Myocyte (in vitro differentiated cells): ENCODE measurements at regions not wholly inside any gene's neighbourhood (a gene's known extent, or its start where the extent isn't known, plus 50 kb on each side); places are given as distances from the start of the nearest gene placed in this dataset.

Experiments
- DNase-seq: peaks from one replicate; pipeline ENCODE4 v3.0.0-alpha.2; 2012; ENCODE audit warnings: low read depth

GRCh38 chr22:49188591-49188990 is 639.1 kb downstream of the BRD1 start:
- no peak for DNase-seq

GRCh38 chr22:49188091-49188490 is 639.6 kb downstream of the BRD1 start:
- DNase-seq: no peak

- DNase-seq: no peak
Observed at GRCh38 chr22:49186762-49187161, 640.9 kb downstream of the BRD1 start.

- DNase-seq: no peak
Observed at GRCh38 chr22:49186293-49186692, 641.4 kb downstream of the BRD1 start.

- DNase-seq: no peak
Observed at GRCh38 chr22:49185312-49185969, 642.2 kb downstream of the BRD1 start.

GRCh38 chr22:49184736-49185135 is 642.9 kb downstream of the BRD1 start:
- no peak for DNase-seq

GRCh38 chr22:49183826-49184216 is 643.9 kb downstream of the BRD1 start:
- DNase-seq: no peak

GRCh38 chr22:49183208-49183825 is 644.4 kb downstream of the BRD1 start:
- no peak for DNase-seq

GRCh38 chr22:49182416-49182815 is 645.3 kb downstream of the BRD1 start:
- no peak for DNase-seq

GRCh38 chr22:49181942-49182341 is 645.7 kb downstream of the BRD1 start:
- no peak for DNase-seq

GRCh38 chr22:49181431-49181830 is 646.2 kb downstream of the BRD1 start:
- DNase-seq: no peak

- DNase-seq: no peak
Observed at GRCh38 chr22:49180683-49181024, 647.0 kb downstream of the BRD1 start.

GRCh38 chr22:49179886-49180682 is 647.6 kb downstream of the BRD1 start:
- DNase-seq: no peak

- DNase-seq: no peak
Observed at GRCh38 chr22:49179175-49179574, 648.5 kb downstream of the BRD1 start.

- DNase-seq: no peak
Observed at GRCh38 chr22:49178246-49179005, 649.2 kb downstream of the BRD1 start.

- DNase-seq: no peak
Observed at GRCh38 chr22:49177666-49178065, 650.0 kb downstream of the BRD1 start.

- DNase-seq: no peak
Observed at GRCh38 chr22:49176956-49177355, 650.7 kb downstream of the BRD1 start.

GRCh38 chr22:49170053-49170452 is 657.6 kb downstream of the BRD1 start:
- DNase-seq: no peak

- DNase-seq: no peak
Observed at GRCh38 chr22:49169074-49169744, 658.5 kb downstream of the BRD1 start.

GRCh38 chr22:49168219-49168813 is 659.4 kb downstream of the BRD1 start:
- no peak for DNase-seq

GRCh38 chr22:49166746-49167145 is 660.9 kb downstream of the BRD1 start:
- no peak for DNase-seq
